Liver (tissue), 3 donors: ENCODE measurements at regions not wholly inside any gene's neighbourhood (a gene's known extent, or its start where the extent isn't known, plus 50 kb on each side); places are given as distances from the start of the nearest gene placed in this dataset.

Experiments
- GABPA ChIP-seq, 2 donors: IDR thresholded peaks in 1 of 2; conservative IDR thresholded peaks in 1 of 2; 2 replicates each; pipeline ENCODE4 v1.6.1; 2016; ENCODE audit warnings: antibody characterized with exemption in 2 of 2, mild to moderate bottlenecking in 1 of 2, moderate library complexity in 1 of 2
- HNF4A ChIP-seq, 2 donors: conservative IDR thresholded peaks; 2 replicates each; pipeline ENCODE4 v1.6.1; 2016; ENCODE audit warnings: antibody characterized with exemption in 2 of 2, mild to moderate bottlenecking in 2 of 2
- RAD21 ChIP-seq, 2 donors: IDR thresholded peaks; 2 replicates each; pipeline ENCODE4 v1.6.1; 2016; ENCODE audit warnings: antibody characterized with exemption in 2 of 2, mild to moderate bottlenecking in 2 of 2
- RXRA ChIP-seq, 2 donors: IDR thresholded peaks; 2 replicates each; pipeline ENCODE4 v1.6.1; 2017 to 2018; ENCODE audit warnings: antibody characterized with exemption in 2 of 2, mild to moderate bottlenecking in 1 of 2
- YY1 ChIP-seq: IDR thresholded peaks from 2 replicates; pipeline ENCODE4 v1.6.1; 2016; ENCODE audit warnings: antibody characterized with exemption, mild to moderate bottlenecking
- TF ChIP-seq, protein P1 (sequence below): fragments of 150-350 bp; IDR thresholded peaks from 2 replicates; pipeline ENCODE4 v1.5.1; 2017; ENCODE audit warnings: improper control_type of control experiment, low read depth, low read length; ENCODE audit not compliant: missing input control
- TF ChIP-seq, protein P2 (sequence below): IDR thresholded peaks from 2 replicates; pipeline ENCODE4 v1.6.1; 2016; ENCODE audit warnings: antibody characterized with exemption
- donor health status: healthy.
- donor health status: healthy.

DNA sequence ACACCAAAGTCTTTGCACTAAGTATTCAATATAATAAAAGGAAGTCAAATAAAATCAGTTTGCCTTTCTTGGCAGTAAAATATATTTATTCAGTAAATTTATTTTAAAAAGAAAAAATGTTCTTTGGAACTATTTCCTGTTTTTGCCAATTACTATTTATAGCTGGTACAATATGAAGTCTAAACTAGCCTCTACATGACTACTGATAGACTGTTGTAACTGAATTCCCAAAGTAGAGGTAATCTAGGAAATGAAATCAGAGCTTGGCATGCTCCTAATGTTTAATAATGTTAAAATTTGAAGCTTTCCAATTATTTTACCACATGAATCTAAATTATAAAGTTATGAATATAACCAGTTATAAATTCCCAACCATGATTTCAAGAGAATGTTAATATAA is 385.5 kb downstream of the SEMA3D start:
- TF ChIP-seq, protein P1, sequence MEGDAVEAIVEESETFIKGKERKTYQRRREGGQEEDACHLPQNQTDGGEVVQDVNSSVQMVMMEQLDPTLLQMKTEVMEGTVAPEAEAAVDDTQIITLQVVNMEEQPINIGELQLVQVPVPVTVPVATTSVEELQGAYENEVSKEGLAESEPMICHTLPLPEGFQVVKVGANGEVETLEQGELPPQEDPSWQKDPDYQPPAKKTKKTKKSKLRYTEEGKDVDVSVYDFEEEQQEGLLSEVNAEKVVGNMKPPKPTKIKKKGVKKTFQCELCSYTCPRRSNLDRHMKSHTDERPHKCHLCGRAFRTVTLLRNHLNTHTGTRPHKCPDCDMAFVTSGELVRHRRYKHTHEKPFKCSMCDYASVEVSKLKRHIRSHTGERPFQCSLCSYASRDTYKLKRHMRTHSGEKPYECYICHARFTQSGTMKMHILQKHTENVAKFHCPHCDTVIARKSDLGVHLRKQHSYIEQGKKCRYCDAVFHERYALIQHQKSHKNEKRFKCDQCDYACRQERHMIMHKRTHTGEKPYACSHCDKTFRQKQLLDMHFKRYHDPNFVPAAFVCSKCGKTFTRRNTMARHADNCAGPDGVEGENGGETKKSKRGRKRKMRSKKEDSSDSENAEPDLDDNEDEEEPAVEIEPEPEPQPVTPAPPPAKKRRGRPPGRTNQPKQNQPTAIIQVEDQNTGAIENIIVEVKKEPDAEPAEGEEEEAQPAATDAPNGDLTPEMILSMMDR: no peak
- TF ChIP-seq YY1 (no peak), GABPA (IDR thresholded peaks at IDR 0.05 in 1 of 2, conservative IDR thresholded peaks at IDR 0.05 in 1 of 2) (no peak), HNF4A (conservative IDR thresholded peaks at IDR 0.05) (no peak), RAD21 (IDR thresholded peaks at IDR 0.05) (no peak), RXRA (IDR thresholded peaks at IDR 0.05) (no peak)
- TF ChIP-seq, protein P2, sequence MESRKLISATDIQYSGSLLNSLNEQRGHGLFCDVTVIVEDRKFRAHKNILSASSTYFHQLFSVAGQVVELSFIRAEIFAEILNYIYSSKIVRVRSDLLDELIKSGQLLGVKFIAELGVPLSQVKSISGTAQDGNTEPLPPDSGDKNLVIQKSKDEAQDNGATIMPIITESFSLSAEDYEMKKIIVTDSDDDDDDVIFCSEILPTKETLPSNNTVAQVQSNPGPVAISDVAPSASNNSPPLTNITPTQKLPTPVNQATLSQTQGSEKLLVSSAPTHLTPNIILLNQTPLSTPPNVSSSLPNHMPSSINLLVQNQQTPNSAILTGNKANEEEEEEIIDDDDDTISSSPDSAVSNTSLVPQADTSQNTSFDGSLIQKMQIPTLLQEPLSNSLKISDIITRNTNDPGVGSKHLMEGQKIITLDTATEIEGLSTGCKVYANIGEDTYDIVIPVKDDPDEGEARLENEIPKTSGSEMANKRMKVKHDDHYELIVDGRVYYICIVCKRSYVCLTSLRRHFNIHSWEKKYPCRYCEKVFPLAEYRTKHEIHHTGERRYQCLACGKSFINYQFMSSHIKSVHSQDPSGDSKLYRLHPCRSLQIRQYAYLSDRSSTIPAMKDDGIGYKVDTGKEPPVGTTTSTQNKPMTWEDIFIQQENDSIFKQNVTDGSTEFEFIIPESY: no peak
